ENCODE measurements at regions not wholly inside any gene's neighbourhood (a gene's known extent, or its start where the extent isn't known, plus 50 kb on each side); places are given as distances from the start of the nearest gene placed in this dataset.

DNA sequence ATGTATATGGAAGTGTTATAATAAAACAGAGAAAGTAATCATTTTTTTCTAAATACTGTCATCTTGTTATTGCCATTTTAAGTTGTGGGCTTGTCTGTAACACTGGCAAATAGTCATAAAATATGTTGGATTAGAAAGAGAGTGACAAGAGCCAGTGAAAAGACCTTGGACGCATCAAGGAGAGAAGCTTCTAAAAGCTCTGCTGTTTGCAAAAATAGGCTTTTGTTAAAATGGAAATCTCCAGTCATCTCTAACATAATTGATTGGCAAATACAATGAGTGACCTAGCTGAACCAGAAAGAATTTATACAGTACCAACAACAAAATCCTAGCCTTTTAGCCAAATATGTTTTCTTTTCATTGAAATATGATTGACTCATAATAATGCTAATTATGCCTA is 245.8 kb upstream of the RMST start:
- DNase-seq (ENCODE audit: low spot score): no peak
- Mint-ChIP-seq H3K4me1 (ENCODE audit: low read depth) (no peaks in the 10 kb centered on the region), H3K4me3 (no peak overlapping the region), H3K27ac (no peak overlapping the region), H3K27me3 (ENCODE audit: insufficient read depth) (no peaks in the 10 kb centered on the region), H3K36me3 (ENCODE audit: low read depth) (no peaks in the 10 kb centered on the region), H3K9me3 (no peaks in the 10 kb centered on the region)
- intact Hi-C loops (cut with micrococcal nuclease): no loop called here

DNA sequence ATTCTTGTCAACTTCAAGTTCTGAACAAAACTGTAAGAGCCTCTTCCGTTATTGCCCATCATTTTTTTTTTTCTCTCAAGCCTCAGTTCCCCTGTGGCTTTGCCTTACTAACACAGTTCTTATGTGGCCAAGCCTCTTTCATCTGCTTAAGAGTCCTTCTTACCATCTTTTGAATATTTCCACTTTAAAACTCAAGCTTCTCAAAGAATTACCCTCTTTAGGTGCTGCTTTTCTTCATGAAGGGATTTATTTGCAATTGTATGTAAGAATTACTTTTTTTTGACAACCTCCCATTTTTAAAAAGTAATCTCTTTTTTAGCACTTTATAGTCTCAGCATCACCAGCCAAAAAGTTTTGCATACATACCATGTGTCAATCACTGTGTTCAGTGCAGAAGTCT is 240.2 kb upstream of the RMST start:
- Mint-ChIP-seq H3K4me3 (no peak overlapping the region), H3K27me3 (ENCODE audit: insufficient read depth) (no peaks in the 10 kb centered on the region), H3K27ac (no peak overlapping the region), H3K4me1 (ENCODE audit: low read depth) (no peaks in the 10 kb centered on the region), H3K9me3 (no peaks in the 10 kb centered on the region), H3K36me3 (ENCODE audit: low read depth) (no peaks in the 10 kb centered on the region)
- no peak for DNase-seq (ENCODE audit: low spot score)
- intact Hi-C loops (cut with micrococcal nuclease): no loop called here

DNA sequence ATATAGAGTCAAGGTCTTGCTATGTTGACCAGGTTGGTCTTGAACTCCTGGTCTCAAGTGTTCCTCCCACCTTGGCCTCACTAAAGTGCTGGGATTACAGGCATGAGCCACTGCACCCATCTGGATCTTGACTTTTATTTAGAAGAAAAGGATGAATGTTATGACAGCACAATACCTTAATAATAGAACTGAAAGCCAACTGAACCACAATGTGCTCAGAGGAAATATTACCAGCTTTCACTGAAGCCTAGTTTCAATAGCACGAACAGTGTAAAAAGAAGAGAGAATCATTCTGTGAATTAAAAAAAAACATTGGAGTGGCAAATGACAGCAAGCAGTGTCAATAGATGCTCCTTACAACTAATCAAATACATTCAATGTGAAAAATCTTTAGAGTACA is 239.2 kb upstream of the RMST start:
- H3K4me3 Mint-ChIP-seq: no peak overlapping the region
- no peaks in the 10 kb centered on the region for H3K9me3 Mint-ChIP-seq
- H3K27ac Mint-ChIP-seq: no peak overlapping the region
- no peak for DNase-seq (ENCODE audit: low spot score)
- no peaks in the 10 kb centered on the region for H3K36me3 Mint-ChIP-seq (ENCODE audit: low read depth)
- no peaks in the 10 kb centered on the region for H3K4me1 Mint-ChIP-seq (ENCODE audit: low read depth)
- no peaks in the 10 kb centered on the region for H3K27me3 Mint-ChIP-seq (ENCODE audit: insufficient read depth)
- intact Hi-C loops (cut with micrococcal nuclease): no loop called here

DNA sequence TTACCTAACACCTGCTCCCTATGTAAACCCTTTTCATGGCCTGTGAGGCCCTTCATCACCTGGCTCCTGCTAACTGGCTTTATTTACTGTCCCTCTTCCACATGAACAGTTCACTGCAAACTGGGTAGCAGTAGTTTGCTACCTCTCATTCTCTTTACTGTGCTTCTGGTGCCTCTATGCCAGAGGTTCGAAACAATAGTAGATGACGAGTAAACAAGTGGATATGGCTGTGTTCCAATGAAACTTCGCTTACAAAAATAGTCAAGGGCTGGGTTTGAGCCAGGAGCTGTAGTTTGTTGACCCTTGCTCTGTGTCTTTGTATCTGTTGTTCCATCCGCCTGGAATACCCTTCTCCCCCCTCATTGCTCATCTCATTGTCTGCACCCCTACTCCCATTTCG is 233.6 kb upstream of the RMST start:
- intact Hi-C loops (cut with micrococcal nuclease): no loop called here
- Mint-ChIP-seq H3K36me3 (ENCODE audit: low read depth) (no peaks in the 10 kb centered on the region), H3K4me3 (no peak overlapping the region), H3K27ac (no peak overlapping the region), H3K4me1 (ENCODE audit: low read depth) (no peaks in the 10 kb centered on the region), H3K27me3 (ENCODE audit: insufficient read depth) (no peaks in the 10 kb centered on the region), H3K9me3 (no peaks in the 10 kb centered on the region)
- DNase-seq (ENCODE audit: low spot score): no peak

DNA sequence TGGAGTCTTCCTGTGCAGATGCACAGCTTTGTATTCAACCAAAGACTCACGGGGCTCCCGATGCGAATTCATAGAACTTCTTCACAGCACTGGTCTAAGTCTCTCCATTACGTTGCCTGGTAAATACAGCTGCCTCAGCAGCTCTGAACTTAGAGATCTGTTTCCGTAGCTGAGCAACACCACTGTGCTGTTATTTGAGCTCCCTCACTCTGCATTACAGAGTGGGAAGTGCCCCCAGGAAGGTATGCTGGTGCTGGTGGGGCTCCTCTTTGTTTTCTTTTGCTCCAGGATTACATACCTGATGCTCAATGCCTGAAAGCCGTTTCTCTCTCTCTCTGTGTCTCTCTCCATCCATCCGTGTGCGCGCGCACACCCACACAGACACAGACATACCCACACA is 227.5 kb upstream of the RMST start:
- Mint-ChIP-seq H3K9me3 (no peaks in the 10 kb centered on the region), H3K36me3 (ENCODE audit: low read depth) (no peaks in the 10 kb centered on the region), H3K27ac (no peak overlapping the region), H3K27me3 (ENCODE audit: insufficient read depth) (no peaks in the 10 kb centered on the region), H3K4me1 (ENCODE audit: low read depth) (no peaks in the 10 kb centered on the region), H3K4me3 (no peak overlapping the region)
- intact Hi-C loops (cut with micrococcal nuclease): no loop called here
- DNase-seq (ENCODE audit: low spot score): no peak

DNA sequence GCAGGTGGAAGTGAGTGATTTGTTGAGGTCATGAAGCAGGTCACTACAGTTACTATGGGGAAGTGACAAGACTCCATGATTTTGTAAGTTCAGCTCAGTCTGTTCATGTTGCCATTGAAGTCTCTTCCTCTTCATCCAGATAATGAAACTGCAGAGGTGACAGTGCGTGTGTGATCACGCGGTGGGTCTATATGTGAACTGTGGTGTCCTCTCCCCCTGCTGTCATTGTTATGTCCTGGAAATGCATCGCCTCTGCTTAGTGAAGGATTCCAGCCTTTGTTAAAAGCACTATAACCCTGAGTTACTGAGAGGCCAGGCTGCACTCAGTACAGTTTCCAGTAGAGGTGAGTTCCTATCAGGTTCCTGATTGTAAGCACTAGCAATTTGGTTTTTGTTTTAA is 216.2 kb upstream of the RMST start:
- Mint-ChIP-seq H3K4me1 (ENCODE audit: low read depth) (no peaks in the 10 kb centered on the region), H3K27me3 (ENCODE audit: insufficient read depth) (peaks cover 2% of the 10 kb centered on the region), H3K36me3 (ENCODE audit: low read depth) (no peaks in the 10 kb centered on the region), H3K9me3 (no peaks in the 10 kb centered on the region), H3K4me3 (no peak overlapping the region), H3K27ac (no peak overlapping the region)
- intact Hi-C loops (cut with micrococcal nuclease): no loop called here
- no peak for DNase-seq (ENCODE audit: low spot score)

DNA sequence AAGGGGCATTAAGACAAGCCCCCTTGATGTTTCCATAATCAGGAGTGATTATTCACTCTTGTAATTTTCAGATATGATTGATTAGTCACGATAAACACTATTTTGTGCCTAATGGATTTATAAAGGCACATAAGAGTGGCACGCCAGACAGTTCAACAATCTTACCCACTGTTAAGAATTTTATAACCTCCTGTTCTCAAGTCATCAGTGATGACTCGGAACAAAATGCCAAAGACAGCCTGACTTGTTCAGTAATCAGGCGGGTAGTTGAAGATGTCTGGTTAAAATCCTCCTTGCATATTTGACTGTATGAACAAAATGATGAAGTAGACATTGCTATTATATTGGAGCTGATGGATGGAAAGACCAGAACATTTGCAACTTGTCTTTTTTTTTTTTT is 212.1 kb upstream of the RMST start:
- H3K4me3 Mint-ChIP-seq: no peak overlapping the region
- no peak overlapping the region for H3K27ac Mint-ChIP-seq
- no peaks in the 10 kb centered on the region for H3K9me3 Mint-ChIP-seq
- DNase-seq (ENCODE audit: low spot score): no peak
- no peaks in the 10 kb centered on the region for H3K4me1 Mint-ChIP-seq (ENCODE audit: low read depth)
- intact Hi-C loops (cut with micrococcal nuclease): no loop called here
- H3K36me3 Mint-ChIP-seq (ENCODE audit: low read depth): no peaks in the 10 kb centered on the region
- H3K27me3 Mint-ChIP-seq (ENCODE audit: insufficient read depth): peaks cover 4% of the 10 kb centered on the region

DNA sequence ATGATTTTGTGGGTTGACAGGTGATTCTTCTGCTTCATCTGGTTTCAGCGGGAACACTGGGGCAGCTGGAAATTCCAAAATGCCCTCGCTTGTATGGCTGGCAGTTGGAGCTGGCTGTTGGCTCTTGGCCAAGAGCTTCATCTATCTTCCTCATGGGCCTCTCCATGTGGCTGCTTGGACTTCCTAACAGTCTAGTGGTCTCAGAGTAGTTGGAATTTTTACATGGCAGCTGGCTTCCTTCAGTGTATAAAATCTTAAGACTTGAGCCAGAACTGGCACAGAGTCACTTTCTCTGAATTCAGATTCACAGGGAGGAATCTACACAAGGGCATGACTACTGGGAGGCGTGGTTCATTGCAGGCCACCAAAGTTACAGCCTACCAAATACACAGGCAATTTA is 204.9 kb upstream of the RMST start:
- H3K4me1 Mint-ChIP-seq (ENCODE audit: low read depth): no peaks in the 10 kb centered on the region
- H3K27me3 Mint-ChIP-seq (ENCODE audit: insufficient read depth): peaks cover 4% of the 10 kb centered on the region
- DNase-seq (ENCODE audit: low spot score): no peak
- no peaks in the 10 kb centered on the region for H3K9me3 Mint-ChIP-seq
- no peak overlapping the region for H3K27ac Mint-ChIP-seq
- no peak overlapping the region for H3K4me3 Mint-ChIP-seq
- intact Hi-C loops (cut with micrococcal nuclease): no loop called here
- no peaks in the 10 kb centered on the region for H3K36me3 Mint-ChIP-seq (ENCODE audit: low read depth)

DNA sequence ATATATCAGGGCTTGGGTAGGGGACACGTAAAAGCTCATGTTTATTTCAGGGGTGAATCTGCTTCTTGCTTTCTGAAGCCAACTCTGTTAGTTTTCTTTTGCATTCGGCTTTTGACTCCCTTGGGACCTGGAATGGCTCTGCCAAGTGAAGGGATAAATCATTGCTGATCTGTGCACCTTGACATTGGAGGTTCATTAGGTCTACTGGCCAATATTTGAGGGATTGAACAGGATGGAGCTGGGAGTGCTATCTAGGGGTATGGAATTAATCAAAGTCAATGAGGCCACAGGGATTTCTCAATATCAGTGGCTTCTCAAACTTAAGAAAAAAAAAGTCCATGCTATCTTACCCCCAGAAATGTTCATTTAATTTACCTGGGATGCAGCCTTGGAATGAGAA is 203.5 kb upstream of the RMST start:
- intact Hi-C loops (cut with micrococcal nuclease): no loop called here
- Mint-ChIP-seq H3K27me3 (ENCODE audit: insufficient read depth) (peaks cover 4% of the 10 kb centered on the region), H3K4me1 (ENCODE audit: low read depth) (no peaks in the 10 kb centered on the region), H3K27ac (no peak overlapping the region), H3K4me3 (no peak overlapping the region), H3K9me3 (no peaks in the 10 kb centered on the region), H3K36me3 (ENCODE audit: low read depth) (no peaks in the 10 kb centered on the region)
- DNase-seq (ENCODE audit: low spot score): no peak

DNA sequence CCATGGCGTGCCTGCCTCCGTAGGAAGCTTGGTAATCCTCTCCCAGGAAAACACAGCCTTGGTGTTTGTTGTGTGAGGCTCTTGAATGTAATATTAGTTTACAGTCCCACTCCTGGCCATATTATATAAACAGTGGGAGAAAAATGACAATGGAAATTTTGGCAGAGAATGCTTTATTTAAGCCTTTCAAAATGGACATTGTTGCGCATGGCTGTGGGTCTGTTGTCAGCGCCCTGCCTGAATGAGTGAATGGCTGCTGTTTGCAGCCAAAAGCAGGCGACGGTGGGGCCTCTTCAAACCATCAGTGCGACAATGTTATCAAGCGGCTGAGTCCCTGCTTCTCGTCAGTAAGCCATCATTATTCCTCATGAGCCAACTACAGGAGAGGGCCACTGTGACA is 201.8 kb upstream of the RMST start:
- no peak for DNase-seq (ENCODE audit: low spot score)
- Mint-ChIP-seq H3K4me1 (ENCODE audit: low read depth) (no peaks in the 10 kb centered on the region), H3K9me3 (no peaks in the 10 kb centered on the region), H3K4me3 (no peak overlapping the region), H3K27me3 (ENCODE audit: insufficient read depth) (peaks cover 7% of the 10 kb centered on the region), H3K36me3 (ENCODE audit: low read depth) (no peaks in the 10 kb centered on the region), H3K27ac (no peak overlapping the region)
- intact Hi-C loops (cut with micrococcal nuclease): no loop called here

DNA sequence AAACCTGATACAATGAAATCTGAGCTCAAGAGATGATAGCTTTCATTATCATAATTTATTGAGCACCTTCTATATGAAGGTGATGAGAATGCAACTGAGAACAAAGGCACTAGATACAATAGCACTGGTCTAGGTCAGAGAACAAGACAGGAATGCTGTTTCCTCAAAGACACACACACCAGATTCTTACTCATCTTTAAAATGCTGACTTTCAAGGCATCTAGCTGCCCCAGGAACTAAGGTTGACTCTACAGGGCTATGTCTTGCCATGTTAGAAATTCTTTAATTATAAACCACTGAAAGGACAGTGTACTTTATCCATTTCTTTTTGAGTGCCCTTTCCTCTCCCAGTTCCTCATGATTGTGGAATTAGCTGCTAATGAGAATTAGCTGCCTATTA is 195.4 kb upstream of the RMST start:
- H3K36me3 Mint-ChIP-seq (ENCODE audit: low read depth): no peaks in the 10 kb centered on the region
- H3K4me1 Mint-ChIP-seq (ENCODE audit: low read depth): no peaks in the 10 kb centered on the region
- intact Hi-C loops (cut with micrococcal nuclease): no loop called here
- no peak for DNase-seq (ENCODE audit: low spot score)
- no peak overlapping the region for H3K4me3 Mint-ChIP-seq
- peaks cover 3% of the 10 kb centered on the region for H3K27me3 Mint-ChIP-seq (ENCODE audit: insufficient read depth)
- H3K9me3 Mint-ChIP-seq: no peaks in the 10 kb centered on the region
- H3K27ac Mint-ChIP-seq: no peak overlapping the region

DNA sequence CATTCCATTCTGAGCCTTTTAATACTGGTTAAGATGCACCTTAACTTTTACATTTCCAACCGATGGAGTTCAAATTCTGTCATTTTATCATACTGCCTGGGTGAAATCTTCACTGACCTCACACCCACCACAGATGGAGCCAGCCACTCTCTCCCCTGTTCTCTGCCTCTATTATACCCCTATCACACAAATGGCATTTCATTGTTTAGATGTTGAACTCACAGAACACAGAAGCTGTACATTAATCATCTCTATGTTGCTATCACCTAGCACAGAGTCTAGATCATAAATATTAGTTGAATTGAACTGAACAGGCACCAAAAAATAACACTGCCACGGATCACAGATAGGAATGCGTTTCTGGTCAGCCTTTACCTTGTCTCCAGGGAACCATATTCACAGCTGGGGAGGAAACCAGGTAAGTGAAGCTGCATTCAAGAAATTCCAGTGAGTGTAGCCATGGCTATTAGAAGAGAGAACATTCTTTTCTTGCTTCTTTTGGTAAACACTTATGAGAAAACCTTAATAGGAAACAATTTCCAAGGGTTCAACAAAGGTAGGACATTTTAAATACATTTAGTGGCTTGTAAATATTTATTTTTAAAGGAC is 194.9 kb upstream of the RMST start:
- H3K4me3 Mint-ChIP-seq: no peak overlapping the region
- H3K27ac Mint-ChIP-seq: no peak overlapping the region
- H3K36me3 Mint-ChIP-seq (ENCODE audit: low read depth): no peaks in the 10 kb centered on the region
- peaks cover 3% of the 10 kb centered on the region for H3K27me3 Mint-ChIP-seq (ENCODE audit: insufficient read depth)
- intact Hi-C loops (cut with micrococcal nuclease): no loop called here
- DNase-seq (ENCODE audit: low spot score): no peak
- no peaks in the 10 kb centered on the region for H3K4me1 Mint-ChIP-seq (ENCODE audit: low read depth)
- H3K9me3 Mint-ChIP-seq: no peaks in the 10 kb centered on the region

DNA sequence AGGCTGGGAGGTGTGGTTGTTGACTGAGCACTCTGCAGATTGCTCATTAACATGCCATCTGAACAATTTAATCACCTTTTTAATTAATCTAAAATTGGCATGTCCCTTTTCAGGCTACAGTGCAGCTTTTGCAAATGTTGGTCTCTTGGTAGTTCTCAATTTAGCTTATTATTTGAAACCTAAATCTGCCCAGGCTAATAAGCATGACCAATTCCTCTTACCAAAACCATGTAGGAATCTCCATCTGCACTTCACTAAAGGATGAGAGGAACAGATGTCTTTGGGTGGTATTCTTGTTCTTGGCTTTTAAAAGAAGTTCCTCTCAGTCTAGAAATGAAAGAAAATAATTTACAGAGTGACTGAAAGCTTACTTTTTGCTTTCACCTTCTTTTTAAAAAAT is 190.1 kb upstream of the RMST start:
- H3K27me3 Mint-ChIP-seq (ENCODE audit: insufficient read depth): peaks cover 6% of the 10 kb centered on the region
- H3K27ac Mint-ChIP-seq: no peak overlapping the region

DNA sequence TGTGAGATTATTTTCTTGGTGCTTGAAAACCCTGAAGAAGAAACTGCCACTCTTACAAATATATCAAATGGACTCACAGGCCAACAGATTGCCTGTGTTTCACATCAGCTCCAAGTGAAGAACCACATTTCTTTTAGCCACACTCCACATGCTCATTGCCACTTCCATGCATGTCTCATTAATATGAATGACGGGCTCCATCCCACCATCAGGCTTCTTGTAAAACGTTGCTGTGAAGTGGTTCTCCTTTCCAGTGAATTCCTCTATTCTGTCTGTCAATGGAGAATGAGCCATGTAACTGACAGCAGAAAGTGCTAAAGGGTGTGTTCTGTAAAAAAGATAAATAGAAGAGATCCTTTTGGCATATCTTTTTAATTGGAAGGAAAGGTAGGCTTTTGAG is 188.2 kb upstream of the RMST start:
- H3K27me3 Mint-ChIP-seq (ENCODE audit: insufficient read depth): peaks cover 6% of the 10 kb centered on the region
- H3K9me3 Mint-ChIP-seq: no peaks in the 10 kb centered on the region
- no peaks in the 10 kb centered on the region for H3K4me1 Mint-ChIP-seq (ENCODE audit: low read depth)
- no peak for DNase-seq (ENCODE audit: low spot score)
- intact Hi-C loops (cut with micrococcal nuclease): no loop called here
- H3K4me3 Mint-ChIP-seq: no peak overlapping the region
- no peak overlapping the region for H3K27ac Mint-ChIP-seq
- no peaks in the 10 kb centered on the region for H3K36me3 Mint-ChIP-seq (ENCODE audit: low read depth)

More for the DNA sequence above, 190.1 kb upstream of the RMST start:
- Mint-ChIP-seq H3K36me3 (ENCODE audit: low read depth) (no peaks in the 10 kb centered on the region), H3K4me1 (ENCODE audit: low read depth) (no peaks in the 10 kb centered on the region), H3K9me3 (no peaks in the 10 kb centered on the region), H3K4me3 (no peak overlapping the region)
- intact Hi-C loops (cut with micrococcal nuclease): no loop called here
- DNase-seq (ENCODE audit: low spot score): no peak
